SU-DHL-6 (cell line): ENCODE measurements at regions not wholly inside any gene's neighbourhood (a gene's known extent, or its start where the extent isn't known, plus 50 kb on each side); places are given as distances from the start of the nearest gene placed in this dataset.

ENCODE experiments used
- CTCF ChIP-seq: fragments of 200-600 bp; sonication (generic); IDR thresholded peaks from one replicate; pipeline ENCODE4 v1.5.1; 2017; ENCODE audit warnings: antibody characterized with exemption, mild to moderate bottlenecking, low read length, moderate library complexity; ENCODE audit not compliant: insufficient read depth, poor library complexity, severe bottlenecking
- EZH2phosphoT487 ChIP-seq: fragments of 200-600 bp; sonication (generic), shearing (Covaris generic); conservative IDR thresholded peaks from 2 replicates; pipeline ENCODE4 v1.6.1; 2018; ENCODE audit warnings: mild to moderate bottlenecking, antibody characterized with exemption, low read length, moderate library complexity, mixed read lengths

DNA sequence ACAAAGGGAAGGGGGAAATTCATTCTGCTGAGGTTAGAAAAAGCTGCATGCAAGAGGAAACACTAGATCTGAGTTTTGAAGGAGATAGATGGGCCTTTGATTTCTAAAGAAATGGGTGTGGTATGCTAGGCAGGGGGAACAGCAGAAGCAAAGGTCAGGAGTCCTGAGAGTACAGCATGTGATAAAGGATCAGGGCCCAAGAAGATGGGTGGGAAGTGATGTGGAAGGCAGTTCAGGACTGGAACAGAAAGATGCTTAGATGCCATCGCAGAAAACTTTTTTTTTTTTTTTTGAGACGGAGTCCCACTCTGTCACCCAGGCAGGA is 126.2 kb downstream of the ALDH8A1 start:
- TF ChIP-seq CTCF (no peak), EZH2phosphoT487 (no peak)
